ENCODE measurements at regions not wholly inside any gene's neighbourhood (a gene's known extent, or its start where the extent isn't known, plus 50 kb on each side); places are given as distances from the start of the nearest gene placed in this dataset.

- CTCF ChIA-PET, result no interaction called here
- Mint-ChIP-seq H3K9me3 (peaks cover 22% of the 10 kb centered on the region), H3K27me3 (peaks cover 11% of the 10 kb centered on the region), H3K4me3 (no peak overlapping the region), H3K27ac (no peak overlapping the region), H3K36me3 (peaks cover 3% of the 10 kb centered on the region), H3K4me1 (no peaks in the 10 kb centered on the region)
- peak; percentile 7 for DNase-seq
Measured at GRCh38 chr6:170172825-170173256, 118.0 kb downstream of the DLL1 start.

GRCh38 chr6:170172392-170172791 lies 118.5 kb downstream of the DLL1 start:
- CTCF ChIA-PET, result no interaction called here

GRCh38 chr6:170167657-170168159 lies 123.2 kb downstream of the DLL1 start:
- H3K4me3 Mint-ChIP-seq, result no peak overlapping the region
- peaks cover 23% of the 10 kb centered on the region for H3K9me3 Mint-ChIP-seq
- H3K36me3 Mint-ChIP-seq, result peaks cover 2% of the 10 kb centered on the region
- H3K27me3 Mint-ChIP-seq, result peaks cover 4% of the 10 kb centered on the region
- CTCF ChIA-PET, result no interaction called here
- H3K4me1 Mint-ChIP-seq, result peaks cover 9% of the 10 kb centered on the region
- H3K27ac Mint-ChIP-seq, result no peak overlapping the region
- no peak for DNase-seq

More at GRCh38 chr6:170172392-170172791, 118.5 kb downstream of the DLL1 start:
- H3K4me3 Mint-ChIP-seq, result no peak overlapping the region
- H3K36me3 Mint-ChIP-seq, result peaks cover 3% of the 10 kb centered on the region
- H3K27me3 Mint-ChIP-seq, result peaks cover 8% of the 10 kb centered on the region
- DNase-seq, result peak; percentile 5
- no peaks in the 10 kb centered on the region for H3K4me1 Mint-ChIP-seq
- peaks cover 22% of the 10 kb centered on the region for H3K9me3 Mint-ChIP-seq
- no peak overlapping the region for H3K27ac Mint-ChIP-seq

GRCh38 chr6:170166511-170167122 lies 124.3 kb downstream of the DLL1 start:
- Mint-ChIP-seq H3K27ac (no peak overlapping the region), H3K27me3 (peaks cover 4% of the 10 kb centered on the region), H3K36me3 (peaks cover 2% of the 10 kb centered on the region), H3K9me3 (peaks cover 20% of the 10 kb centered on the region), H3K4me1 (peaks cover 16% of the 10 kb centered on the region), H3K4me3 (no peak overlapping the region)
- CTCF ChIA-PET, result no interaction called here
- no peak for DNase-seq

GRCh38 chr6:170165471-170166117 lies 125.3 kb downstream of the DLL1 start:
- no peak overlapping the region for H3K27ac Mint-ChIP-seq

GRCh38 chr6:170165085-170165470 lies 125.8 kb downstream of the DLL1 start:
- Mint-ChIP-seq H3K4me1 (peaks cover 16% of the 10 kb centered on the region), H3K27me3 (peaks cover 4% of the 10 kb centered on the region), H3K4me3 (no peak overlapping the region), H3K36me3 (peaks cover 2% of the 10 kb centered on the region), H3K27ac (no peak overlapping the region), H3K9me3 (peaks cover 14% of the 10 kb centered on the region)
- DNase-seq, result no peak
- CTCF ChIA-PET, result no interaction called here

More at GRCh38 chr6:170165471-170166117, 125.3 kb downstream of the DLL1 start:
- peaks cover 4% of the 10 kb centered on the region for H3K27me3 Mint-ChIP-seq
- H3K36me3 Mint-ChIP-seq, result peaks cover 2% of the 10 kb centered on the region
- CTCF ChIA-PET, result no interaction called here
- peaks cover 14% of the 10 kb centered on the region for H3K9me3 Mint-ChIP-seq
- H3K4me3 Mint-ChIP-seq, result no peak overlapping the region
- peaks cover 16% of the 10 kb centered on the region for H3K4me1 Mint-ChIP-seq
- no peak for DNase-seq

- Mint-ChIP-seq H3K36me3 (peaks cover 2% of the 10 kb centered on the region), H3K4me1 (peaks cover 16% of the 10 kb centered on the region), H3K27ac (no peak overlapping the region), H3K4me3 (no peak overlapping the region), H3K9me3 (peaks cover 14% of the 10 kb centered on the region), H3K27me3 (peaks cover 4% of the 10 kb centered on the region)
- DNase-seq, result no peak
- CTCF ChIA-PET, result no interaction called here
Measured at GRCh38 chr6:170164271-170164900, 126.5 kb downstream of the DLL1 start.

GRCh38 chr6:170163405-170164170 lies 127.3 kb downstream of the DLL1 start:
- CTCF ChIA-PET, result no interaction called here
- Mint-ChIP-seq H3K27ac (no peak overlapping the region), H3K4me1 (peaks cover 16% of the 10 kb centered on the region), H3K27me3 (peaks cover 4% of the 10 kb centered on the region), H3K9me3 (peaks cover 13% of the 10 kb centered on the region), H3K36me3 (peaks cover 2% of the 10 kb centered on the region), H3K4me3 (no peak overlapping the region)
- DNase-seq, result no peak

- CTCF ChIA-PET, result no interaction called here
- Mint-ChIP-seq H3K36me3 (no peaks in the 10 kb centered on the region), H3K4me1 (peaks cover 16% of the 10 kb centered on the region), H3K9me3 (peaks cover 9% of the 10 kb centered on the region), H3K27ac (peak overlapping the region; percentile 65), H3K4me3 (peak overlapping the region; percentile 5), H3K27me3 (peaks cover 4% of the 10 kb centered on the region)
- DNase-seq, result no peak
Measured at GRCh38 chr6:170162775-170163404, 128.0 kb downstream of the DLL1 start.

GRCh38 chr6:170162011-170162774 lies 128.7 kb downstream of the DLL1 start:
- Mint-ChIP-seq H3K9me3 (peaks cover 9% of the 10 kb centered on the region), H3K36me3 (no peaks in the 10 kb centered on the region), H3K4me1 (peaks cover 16% of the 10 kb centered on the region), H3K27me3 (peaks cover 4% of the 10 kb centered on the region), H3K4me3 (no peak overlapping the region), H3K27ac (peak overlapping the region; percentile 65)
- DNase-seq, result no peak
- CTCF ChIA-PET, result no interaction called here

GRCh38 chr6:170160628-170161611 lies 130.0 kb downstream of the DLL1 start:
- Mint-ChIP-seq H3K27me3 (peaks cover 4% of the 10 kb centered on the region), H3K27ac (no peak overlapping the region), H3K36me3 (no peaks in the 10 kb centered on the region), H3K9me3 (peaks cover 9% of the 10 kb centered on the region), H3K4me1 (peaks cover 16% of the 10 kb centered on the region), H3K4me3 (no peak overlapping the region)
- DNase-seq, result no peak
- CTCF ChIA-PET, result no interaction called here

- Mint-ChIP-seq H3K27me3 (no peaks in the 10 kb centered on the region), H3K4me3 (no peak overlapping the region), H3K36me3 (no peaks in the 10 kb centered on the region), H3K9me3 (peaks cover 9% of the 10 kb centered on the region), H3K27ac (no peak overlapping the region), H3K4me1 (peaks cover 16% of the 10 kb centered on the region)
- CTCF ChIA-PET, result no interaction called here
- DNase-seq, result peak; percentile 36
Measured at GRCh38 chr6:170160031-170160627, 130.7 kb downstream of the DLL1 start.
